HG03045 (cell line): ENCODE measurements at regions not wholly inside any gene's neighbourhood (a gene's known extent, or its start where the extent isn't known, plus 50 kb on each side); places are given as distances from the start of the nearest gene placed in this dataset.
"Not testable (repeated sequence)": the region's sequence is repeated elsewhere in the genome, so short reads cannot be mapped to it uniquely, and the experiment has no call there.

Experiments
- ATAC-seq: cut with Tn5 transposase; IDR thresholded peaks from one replicate; pipeline ENCODE4 v1.9.1; 2021; ENCODE audit warnings: mild to moderate bottlenecking, moderate library complexity; ENCODE audit not compliant: unreplicated experiment

DNA sequence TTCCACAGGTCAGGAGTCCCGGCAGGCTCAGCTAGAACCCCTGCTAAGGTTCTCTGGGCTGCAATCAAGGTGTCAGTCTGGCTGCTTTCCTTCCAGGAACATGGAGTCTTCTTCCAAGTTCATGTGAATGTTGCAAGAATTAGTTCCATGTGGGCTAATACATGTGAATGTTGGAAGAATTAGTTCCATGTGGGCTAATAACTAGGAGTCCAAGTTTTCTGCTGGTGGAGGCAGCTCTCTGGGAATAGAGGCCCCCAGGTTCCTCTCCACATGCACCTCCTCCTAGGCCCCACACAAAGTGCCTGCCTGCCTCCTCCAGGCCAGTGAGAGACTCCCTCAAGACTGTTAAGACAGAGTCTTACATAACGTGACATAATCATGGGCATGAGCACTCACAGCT lies 140.8 kb upstream of the SLC35G4 start:
- no peak for ATAC-seq

DNA sequence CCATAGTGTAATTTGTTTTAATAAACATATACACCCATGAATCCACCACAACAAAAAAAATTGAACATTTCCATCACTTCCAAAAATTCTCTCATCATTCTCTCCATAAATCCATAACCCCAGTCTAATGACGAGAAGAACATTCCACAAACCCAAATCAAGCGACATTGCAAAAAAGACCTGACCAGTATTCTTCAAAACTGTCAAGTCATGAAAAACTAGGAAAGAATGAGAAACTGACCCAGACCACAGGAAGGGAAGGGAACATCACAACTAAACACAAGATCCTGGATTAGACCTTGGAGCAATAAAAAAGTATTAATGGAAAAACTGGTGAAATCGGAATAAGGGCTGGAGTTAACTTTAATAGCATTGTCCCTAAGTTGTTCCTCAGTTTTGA lies 141.3 kb upstream of the SLC35G4 start:
- no peak for ATAC-seq

DNA sequence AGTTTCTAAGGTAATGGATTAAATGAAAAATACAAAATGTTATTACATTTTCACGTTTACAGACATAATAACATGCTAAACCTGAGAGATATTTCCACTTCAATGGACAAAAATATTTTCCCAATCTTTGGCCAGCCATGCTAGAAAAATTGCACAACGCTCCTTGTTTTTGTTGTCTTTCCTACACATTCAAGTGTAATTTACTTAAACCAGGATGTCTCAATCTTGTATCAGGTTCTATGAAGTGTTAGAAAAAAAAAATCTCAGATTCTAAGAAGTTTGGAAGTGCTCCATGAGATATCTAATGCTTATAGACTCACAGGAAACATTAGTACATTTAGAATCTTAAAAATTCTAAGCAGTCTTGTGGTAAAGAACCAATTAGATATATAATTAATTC lies 141.8 kb upstream of the SLC35G4 start:
- ATAC-seq, result no peak

DNA sequence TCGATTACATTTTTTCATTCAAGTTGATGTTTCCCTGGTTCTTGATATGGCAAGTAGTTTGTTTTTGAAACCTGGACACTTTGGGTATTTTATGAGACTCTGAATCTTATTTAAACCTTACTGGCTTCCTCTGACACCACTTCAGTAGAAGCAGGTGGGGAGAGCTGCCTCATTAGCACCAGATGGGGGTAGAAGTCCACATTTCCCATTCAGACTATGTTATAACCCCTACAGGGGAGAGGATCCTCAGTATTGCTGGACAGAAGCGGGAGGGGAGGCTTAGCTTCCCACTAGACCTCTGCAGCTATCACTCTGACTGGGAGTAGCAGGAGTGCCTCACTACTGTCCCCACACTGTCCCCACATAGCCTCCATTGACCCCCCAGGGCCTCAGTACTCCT lies 145.3 kb upstream of the SLC35G4 start:
- no peak for ATAC-seq

DNA sequence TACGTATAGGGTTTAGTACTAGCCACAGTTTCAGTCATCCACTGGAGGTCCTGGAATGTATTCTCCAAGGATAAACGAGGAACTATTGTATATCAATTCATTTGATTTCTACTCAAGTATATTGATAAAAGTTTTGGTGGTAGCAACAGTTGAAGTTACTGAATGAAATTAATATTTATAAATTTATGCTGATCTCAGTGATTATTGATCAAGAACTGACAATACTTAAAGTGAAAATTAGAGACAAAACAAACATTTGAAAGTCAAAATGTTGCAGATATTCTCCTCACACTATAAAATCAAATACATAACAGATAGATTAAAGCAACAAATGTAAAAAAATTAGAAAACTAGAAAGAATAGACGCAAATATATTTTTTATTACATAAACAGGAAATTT lies 150.9 kb upstream of the SLC35G4 start:
- no peak for ATAC-seq

DNA sequence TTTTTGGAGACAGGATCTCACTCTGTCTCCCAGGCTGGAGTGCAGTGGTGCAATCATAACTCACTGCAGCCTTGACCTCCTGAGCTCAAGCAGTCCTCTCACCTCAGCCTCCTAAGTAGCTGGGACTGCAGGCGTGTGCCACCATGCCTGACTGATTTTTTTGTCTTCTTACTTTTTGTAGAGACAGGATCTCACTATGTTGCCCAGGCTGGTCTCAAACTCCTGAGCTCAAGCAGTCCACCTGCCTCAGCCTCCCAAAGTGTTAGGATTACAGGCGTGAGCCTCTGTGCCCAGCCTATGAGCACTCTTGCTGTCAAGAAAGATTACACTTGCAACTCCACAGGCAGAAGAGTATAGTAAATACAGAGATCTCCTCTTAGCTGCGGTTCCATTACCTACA lies 151.5 kb upstream of the SLC35G4 start:
- ATAC-seq, result not testable (repeated sequence)

DNA sequence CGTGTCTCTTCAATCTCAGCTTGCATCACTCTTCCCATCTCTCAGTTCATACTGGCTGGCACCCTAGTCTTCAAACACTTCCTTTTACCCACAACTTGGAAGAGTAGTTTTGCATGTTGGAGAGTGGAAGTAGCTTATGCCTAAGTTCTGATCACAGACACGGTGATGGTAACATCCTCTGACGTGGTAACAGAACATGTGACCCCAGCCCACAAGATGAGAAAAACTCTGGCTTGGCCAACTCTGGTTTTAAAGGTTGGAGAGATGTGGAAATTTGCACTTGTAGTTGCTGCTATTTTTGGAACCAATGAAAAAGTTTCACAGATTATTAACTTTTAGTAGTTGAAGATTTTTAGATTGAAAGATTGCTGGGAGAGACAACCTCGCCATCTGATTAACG lies 155.4 kb upstream of the SLC35G4 start:
- no peak for ATAC-seq

DNA sequence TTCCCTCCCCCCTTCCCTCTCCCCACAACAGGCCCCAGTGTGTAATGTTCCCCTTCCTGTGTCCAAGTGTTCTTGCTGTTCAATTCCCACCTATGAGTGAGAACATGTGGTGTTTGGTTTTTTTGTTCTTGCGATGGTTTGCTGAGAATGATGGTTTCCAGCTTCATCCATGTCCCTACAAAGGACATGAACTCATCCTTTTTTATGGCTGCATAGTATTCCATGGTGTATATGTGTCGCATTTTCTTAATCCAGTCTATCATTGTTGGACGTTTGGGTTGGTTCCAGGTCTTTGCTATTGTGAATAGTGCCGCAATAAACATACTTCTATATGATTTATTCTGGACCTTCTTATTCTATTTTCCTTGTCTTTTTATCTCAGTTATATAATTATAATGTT lies 165.2 kb upstream of the SLC35G4 start:
- not testable (repeated sequence) for ATAC-seq

DNA sequence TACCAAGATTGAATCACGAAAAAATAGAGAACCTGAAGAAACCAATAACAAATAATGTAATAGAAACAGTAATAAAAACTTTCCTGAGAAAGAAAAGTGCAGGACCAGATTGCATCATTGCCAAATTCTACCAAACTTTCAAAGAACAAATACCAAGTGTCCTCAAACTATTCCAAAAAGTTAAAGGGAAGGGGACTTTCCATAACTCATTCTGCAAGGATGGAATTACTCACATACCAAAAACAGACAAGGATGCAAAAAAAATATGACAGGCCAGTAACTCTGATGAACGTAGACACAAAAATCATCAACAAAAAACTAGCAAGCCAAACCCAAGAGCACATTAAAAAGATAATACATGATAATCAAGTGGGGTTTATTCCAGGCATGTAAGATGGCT lies 172.3 kb upstream of the SLC35G4 start:
- ATAC-seq, result no peak

DNA sequence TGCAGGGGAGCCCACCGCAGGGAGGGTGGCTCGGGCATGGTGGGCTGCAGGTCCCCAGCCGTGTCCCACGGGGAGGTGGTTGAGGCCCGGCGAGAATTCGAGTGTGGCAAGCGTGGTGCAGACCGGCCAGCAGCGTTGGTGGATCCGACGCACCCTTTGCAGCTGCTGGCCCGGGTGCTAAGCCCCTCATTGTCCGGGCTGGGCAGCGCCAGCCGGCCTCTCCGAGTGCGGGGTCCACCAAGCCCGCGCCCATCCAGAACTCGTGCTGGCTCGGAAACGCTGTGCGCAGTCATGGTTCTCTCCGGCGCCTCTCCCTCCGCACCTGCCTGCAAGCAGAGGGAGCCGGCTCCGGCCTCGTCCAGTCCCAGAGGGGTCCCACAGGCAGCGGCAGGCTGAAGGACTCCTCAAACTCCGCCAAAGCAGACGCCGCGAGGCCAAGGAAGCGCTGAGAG lies 177.0 kb upstream of the SLC35G4 start:
- ATAC-seq, result no peak

DNA sequence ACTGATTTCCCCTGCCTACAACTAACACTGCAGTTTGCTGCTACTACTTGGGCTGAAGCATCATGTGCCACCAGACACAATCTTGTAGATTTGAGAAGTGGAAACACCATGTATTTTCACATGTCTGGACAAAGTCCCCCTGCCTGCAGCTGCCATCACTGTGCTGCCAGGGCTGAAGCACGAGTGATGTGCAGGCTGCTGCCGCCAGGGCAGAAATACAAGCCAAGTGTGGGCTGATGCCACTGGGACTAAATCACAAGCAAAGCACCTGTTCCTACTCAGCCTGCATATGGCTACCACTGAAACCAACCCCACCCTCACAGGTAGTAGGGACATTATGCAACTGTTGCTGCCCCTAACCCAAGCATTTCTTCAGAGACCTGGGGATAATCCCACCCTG lies 179.5 kb upstream of the SLC35G4 start:
- no peak for ATAC-seq

DNA sequence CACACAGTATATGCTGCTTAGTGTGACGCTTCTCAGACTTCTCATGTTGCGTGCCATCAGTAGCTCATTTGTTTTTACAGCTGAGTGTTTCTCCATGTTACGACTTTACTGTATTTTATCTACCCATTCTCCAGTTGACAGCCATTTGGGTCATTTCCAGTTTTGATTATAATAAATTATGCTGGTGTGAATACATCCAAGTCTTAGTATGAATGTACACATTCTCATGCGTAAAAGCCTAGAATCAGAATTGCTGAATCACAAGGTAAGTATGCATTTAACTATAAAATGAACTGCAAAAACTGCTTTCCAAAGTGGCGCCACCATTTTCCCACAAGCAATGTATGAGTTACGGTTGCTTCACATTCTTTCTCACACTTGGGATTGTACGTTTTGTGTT lies 184.2 kb upstream of the SLC35G4 start:
- no peak for ATAC-seq

DNA sequence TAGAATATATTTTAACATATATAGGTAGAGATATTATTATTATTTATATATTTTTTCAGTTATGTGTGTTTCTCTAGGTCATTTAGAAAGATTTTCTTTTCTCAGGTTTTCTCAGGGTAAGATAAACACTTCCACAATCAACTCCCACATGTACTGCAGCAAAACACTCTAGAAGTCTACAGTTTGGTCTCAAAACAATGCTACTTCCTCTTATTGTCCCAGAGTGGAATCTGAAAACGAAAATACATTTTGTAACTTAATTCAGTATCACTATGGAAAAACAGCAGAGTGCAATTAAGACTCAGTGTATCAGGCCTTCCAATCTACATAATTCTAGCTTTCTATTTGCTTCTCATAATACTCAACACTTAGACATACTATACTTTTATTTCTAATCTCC lies 190.1 kb upstream of the SLC35G4 start:
- no peak for ATAC-seq

DNA sequence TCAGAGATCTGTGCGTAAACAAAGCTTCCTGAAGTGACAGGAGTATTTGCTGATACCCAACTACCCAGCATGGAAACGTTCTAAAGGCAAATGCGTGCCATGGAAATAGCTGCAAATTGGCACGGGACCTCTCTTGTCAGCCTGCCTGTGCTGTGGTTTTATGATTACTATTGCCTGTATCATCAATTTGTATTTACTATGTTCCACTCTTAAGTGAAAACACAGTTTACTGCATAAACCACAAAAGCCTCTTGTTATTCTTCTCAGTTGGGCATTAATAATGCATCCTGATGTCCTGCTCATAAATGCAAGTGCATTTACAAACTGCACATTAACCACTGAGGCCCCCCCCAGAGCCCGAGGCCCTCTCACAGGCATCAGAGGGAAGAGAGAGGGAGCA lies 196.6 kb upstream of the SLC35G4 start:
- no peak for ATAC-seq

DNA sequence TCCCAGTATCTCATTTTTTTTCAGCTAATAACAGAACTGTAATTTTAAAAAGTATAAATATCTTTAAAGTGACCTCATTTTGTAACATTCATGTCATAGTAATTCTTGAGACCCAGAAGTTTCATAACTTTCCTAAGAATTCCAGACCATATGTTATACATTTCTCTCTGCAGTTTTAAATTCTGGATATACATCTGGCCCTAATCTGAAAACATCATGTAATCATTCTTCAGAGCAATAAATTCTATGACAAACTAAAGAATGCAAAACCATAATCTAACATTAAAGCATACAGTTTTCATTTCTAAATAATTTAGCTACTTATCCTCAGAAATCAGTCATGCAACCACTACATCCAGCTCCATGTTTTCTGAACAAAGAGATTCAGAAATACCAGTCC lies 198.3 kb upstream of the SLC35G4 start:
- ATAC-seq, result no peak

DNA sequence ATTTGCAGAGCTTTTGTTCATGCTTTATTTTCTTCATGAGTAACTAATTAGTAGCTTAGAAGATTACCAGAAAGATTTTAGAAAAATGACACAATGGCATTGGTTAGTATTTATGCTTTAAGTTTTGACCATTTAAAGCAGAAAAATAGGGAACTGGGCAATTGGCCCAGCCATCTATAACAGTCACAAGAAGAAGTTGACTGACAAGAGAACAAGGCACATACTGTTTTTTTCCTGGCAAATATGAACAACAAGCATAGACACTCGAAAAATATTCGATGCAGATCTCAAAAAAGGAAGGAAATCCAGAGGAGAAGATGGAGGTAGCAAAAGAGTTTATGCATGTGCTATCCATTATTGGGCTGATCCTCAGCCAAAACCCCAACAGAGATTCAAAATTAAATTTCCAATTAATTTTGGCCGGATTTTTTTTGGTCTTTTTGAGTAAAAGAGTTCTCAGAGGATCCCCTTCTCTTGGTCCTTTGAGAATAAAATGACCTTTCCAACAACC lies 200.8 kb upstream of the SLC35G4 start:
- no peak for ATAC-seq

DNA sequence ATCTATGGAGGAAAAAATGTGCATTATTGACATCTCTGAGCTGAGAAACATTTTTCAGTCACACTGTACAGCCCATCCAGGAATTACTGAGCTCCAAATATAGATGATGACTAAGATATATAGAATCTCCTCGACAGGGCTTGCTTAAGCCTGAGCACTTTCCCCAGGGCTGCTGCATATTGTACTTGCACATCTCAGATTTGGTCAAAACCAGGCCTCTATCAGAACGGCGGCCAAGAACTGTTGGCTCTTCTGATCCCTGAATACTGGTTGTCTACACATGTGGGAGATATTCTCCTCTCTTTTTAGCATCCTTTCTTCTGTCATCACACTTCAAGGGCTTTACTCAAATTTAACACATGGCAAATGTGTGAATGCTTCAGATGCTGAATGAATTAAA lies 201.5 kb upstream of the SLC35G4 start:
- no peak for ATAC-seq

DNA sequence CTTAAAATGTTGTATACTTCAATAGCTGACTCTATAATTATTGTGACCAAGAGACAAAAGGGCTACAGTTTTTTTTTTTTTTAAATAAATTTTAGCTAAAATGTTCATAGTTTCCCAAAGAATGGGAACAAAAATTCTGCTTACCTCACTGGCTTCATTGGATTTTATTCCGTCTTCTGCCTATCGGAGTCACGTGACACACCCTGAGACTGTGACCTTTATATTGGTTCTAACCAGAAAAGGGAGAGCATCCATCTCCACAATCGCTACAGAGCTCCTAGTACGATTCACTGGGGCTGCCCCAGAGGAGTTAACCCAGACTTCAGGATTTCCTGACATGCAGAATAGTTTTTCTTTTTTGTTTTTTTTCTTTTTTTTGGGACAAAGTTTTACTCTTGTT lies 203.6 kb upstream of the SLC35G4 start:
- ATAC-seq, result no peak

DNA sequence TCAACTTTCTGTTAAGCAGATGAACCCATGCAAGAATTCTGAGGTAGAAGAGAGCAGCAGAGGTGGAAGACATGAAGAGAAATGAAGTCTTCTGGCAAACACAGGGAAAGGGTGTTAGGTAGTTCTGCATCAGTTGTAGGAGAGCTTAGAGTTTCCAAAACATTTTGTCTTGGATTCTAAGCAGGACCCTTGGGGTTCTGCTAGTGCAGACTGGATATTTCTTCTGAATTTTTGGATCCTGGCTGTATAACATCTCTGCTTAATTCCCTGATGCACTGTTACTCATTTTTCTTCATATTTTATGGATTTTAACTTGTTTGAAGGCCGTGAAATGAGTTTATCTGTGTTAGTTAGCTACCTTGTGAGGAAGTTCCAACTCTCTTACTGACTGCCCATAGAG lies 208.7 kb upstream of the SLC35G4 start:
- ATAC-seq, result no peak

DNA sequence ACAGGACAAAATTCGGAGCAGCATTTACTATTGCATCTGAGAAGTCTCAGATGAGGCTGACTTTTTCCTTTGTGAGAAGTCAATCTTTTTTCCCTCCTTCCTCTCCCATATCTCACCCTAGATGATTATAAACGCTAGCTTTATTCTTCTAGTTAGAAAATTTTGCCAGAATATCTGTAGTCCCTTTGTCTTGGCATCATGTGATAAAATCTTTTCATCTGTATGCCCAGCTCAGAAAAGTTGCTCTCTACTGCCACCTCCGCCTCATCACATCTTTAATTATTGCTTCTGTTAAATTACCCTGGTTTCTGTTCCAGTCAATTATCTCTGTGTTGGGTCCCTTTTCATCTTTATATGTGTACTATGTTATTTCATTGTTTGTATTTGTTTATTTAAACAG lies 210.8 kb upstream of the SLC35G4 start:
- no peak for ATAC-seq

DNA sequence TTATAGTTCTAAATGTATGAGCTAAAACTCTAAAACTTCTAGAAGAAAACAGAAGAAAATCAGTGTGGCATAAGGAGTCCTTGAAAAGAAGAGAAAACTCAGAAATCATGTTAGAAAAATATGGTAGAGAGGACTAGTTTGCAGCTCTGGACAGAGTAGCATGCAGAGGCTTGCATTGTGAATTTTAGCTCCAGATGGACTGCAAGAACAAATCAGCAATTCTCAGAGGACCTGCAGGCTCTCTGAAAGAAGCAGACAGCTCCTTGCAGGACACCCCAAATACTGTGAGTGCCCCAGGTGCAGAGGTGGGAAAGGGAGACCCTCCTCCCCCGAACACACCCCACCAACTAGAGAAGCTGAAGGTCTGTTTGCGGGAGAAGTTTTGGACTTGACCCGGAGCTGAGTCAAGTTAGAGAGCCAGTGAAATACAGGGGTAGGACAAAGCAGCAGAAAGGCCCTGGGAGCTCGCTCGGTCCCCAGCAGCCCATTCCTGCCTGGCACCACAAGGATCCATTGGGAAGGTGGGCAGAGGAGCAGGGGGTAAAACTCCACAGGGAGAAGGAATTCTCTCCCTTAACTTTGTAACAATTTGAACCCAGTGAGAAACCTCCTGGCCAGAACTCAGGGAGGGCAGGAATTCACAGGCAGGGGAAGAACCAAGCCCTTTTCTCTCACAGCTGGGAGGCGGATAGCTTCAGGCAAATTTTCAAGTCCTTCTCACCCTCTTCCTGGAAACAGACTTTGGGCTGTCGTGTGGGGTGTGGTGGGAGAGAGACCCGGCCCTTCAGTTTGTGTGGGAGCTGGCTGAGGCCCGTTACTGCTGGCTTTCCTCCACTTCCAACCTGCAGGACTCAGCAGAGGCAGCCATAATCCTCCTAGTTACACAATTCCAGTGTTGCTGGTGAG lies 216.2 kb upstream of the SLC35G4 start:
- ATAC-seq, result no peak

DNA sequence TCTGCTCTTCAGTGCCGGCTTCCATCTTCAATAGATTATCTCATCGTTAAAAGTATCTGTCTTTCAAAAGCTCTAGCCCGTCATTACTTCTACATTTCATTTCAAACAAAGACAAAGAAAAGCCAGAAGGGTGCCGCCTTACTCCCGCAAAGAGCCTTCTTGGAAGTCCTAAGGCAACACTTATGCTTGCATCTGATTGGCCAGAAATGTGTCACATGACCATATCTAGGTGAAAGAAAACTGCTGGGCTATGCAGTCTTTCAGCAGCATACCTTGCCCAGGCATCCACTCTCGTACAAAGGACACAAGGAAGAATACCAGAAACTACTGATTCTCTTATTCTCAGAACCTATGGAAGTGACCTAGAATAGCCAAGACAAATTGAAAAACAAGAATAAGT lies 217.1 kb upstream of the SLC35G4 start:
- no peak for ATAC-seq

DNA sequence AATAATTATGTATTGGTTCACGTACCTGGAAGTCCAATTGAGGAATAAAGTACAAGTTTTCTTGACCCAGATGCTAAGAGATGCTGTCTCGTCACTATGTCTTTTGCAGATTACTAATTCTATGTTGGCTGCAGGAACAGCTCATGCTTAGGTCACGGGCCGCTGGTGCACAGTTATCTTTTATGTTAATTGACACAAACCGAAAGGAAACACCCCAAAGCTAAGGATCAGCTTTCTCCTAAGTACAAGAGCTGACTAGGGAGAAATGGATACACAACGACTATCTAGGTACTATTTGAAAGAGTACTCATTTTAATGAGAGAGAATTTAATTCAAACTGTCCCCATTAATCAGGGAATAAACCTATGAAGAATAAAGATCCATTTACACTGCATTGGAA lies 217.7 kb upstream of the SLC35G4 start:
- no peak for ATAC-seq
